ENCODE measurements at regions not wholly inside any gene's neighbourhood (a gene's known extent, or its start where the extent isn't known, plus 50 kb on each side); places are given as distances from the start of the nearest gene placed in this dataset.

DNA sequence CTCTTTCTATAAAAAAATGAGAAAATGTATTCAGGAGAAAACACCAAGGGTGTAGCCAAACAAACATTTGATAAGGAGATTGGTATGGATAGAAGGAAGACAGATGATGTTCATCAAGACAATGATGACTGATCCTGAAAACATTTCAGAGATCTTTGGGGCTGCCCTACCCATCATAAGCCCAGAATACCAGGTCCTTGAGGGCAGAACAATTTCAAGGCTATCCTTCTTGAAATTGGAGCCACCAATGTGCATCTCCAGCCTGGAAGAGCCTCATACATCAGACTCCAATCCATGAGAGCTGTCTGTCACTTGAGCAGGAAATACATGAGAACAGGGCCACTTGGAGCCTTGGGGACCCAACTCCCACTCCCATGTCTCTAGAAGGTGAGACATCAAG is 89.5 kb upstream of the ANKRD28 start:
- Histone ChIP-seq H3K4me3 (no peak overlapping the region), H3K27ac (no peak overlapping the region), H3K9me3 (peaks cover 0 to 5% (median 0%) of the 10 kb centered on the region in 4 donors), H3K36me3 (no peaks in the 10 kb centered on the region), H3K4me1 (no peaks in the 10 kb centered on the region), H3K27me3 (no peaks in the 10 kb centered on the region)
- TF ChIP-seq POLR2AphosphoS5 (IDR thresholded peaks at IDR 0.05) (no peak), POLR2A (IDR thresholded peaks at IDR 0.05) (no peak), EP300 (IDR thresholded peaks at IDR 0.05) (no peak)
- TF ChIP-seq, protein P1, sequence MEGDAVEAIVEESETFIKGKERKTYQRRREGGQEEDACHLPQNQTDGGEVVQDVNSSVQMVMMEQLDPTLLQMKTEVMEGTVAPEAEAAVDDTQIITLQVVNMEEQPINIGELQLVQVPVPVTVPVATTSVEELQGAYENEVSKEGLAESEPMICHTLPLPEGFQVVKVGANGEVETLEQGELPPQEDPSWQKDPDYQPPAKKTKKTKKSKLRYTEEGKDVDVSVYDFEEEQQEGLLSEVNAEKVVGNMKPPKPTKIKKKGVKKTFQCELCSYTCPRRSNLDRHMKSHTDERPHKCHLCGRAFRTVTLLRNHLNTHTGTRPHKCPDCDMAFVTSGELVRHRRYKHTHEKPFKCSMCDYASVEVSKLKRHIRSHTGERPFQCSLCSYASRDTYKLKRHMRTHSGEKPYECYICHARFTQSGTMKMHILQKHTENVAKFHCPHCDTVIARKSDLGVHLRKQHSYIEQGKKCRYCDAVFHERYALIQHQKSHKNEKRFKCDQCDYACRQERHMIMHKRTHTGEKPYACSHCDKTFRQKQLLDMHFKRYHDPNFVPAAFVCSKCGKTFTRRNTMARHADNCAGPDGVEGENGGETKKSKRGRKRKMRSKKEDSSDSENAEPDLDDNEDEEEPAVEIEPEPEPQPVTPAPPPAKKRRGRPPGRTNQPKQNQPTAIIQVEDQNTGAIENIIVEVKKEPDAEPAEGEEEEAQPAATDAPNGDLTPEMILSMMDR (IDR thresholded peaks at IDR 0.05), result no peak
- no peak for DNase-seq
- intact Hi-C loops (cut with DNase I), result no loop called here

DNA sequence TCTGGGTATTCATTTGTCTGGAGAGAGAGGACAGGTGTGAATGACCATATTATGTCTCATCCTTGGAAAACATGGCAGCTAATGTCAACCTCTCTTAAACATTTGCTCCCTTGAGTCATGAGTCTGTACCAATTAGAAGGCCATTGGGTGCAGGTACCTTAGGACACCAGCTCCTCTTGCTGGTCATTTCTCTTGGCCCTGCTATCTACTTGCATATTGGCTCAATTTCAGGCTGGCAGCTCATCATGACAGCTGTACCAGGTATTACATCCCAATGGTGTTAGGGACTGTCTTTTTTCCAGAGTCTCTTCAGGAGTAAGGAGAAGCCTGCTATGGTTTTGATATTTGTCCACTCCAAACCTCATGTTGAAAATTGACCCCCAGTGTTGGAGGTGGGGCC is 92.2 kb upstream of the ANKRD28 start:
- no peak overlapping the region for H3K27ac ChIP-seq
- H3K27me3 ChIP-seq, result no peaks in the 10 kb centered on the region
- H3K4me3 ChIP-seq, result no peak overlapping the region
- DNase-seq, result no peak
- intact Hi-C loops (cut with DNase I), result no loop called here
- no peak for TF ChIP-seq POLR2AphosphoS5 (IDR thresholded peaks at IDR 0.05)
- no peak for TF ChIP-seq EP300 (IDR thresholded peaks at IDR 0.05)
- no peak for TF ChIP-seq POLR2A (IDR thresholded peaks at IDR 0.05)
- TF ChIP-seq, protein P1 (IDR thresholded peaks at IDR 0.05), result no peak
- peaks cover 0 to 5% (median 0%) of the 10 kb centered on the region in 4 donors for H3K4me1 ChIP-seq
- H3K9me3 ChIP-seq, result peaks cover 0 to 5% (median 0%) of the 10 kb centered on the region in 4 donors
- H3K36me3 ChIP-seq, result no peaks in the 10 kb centered on the region

DNA sequence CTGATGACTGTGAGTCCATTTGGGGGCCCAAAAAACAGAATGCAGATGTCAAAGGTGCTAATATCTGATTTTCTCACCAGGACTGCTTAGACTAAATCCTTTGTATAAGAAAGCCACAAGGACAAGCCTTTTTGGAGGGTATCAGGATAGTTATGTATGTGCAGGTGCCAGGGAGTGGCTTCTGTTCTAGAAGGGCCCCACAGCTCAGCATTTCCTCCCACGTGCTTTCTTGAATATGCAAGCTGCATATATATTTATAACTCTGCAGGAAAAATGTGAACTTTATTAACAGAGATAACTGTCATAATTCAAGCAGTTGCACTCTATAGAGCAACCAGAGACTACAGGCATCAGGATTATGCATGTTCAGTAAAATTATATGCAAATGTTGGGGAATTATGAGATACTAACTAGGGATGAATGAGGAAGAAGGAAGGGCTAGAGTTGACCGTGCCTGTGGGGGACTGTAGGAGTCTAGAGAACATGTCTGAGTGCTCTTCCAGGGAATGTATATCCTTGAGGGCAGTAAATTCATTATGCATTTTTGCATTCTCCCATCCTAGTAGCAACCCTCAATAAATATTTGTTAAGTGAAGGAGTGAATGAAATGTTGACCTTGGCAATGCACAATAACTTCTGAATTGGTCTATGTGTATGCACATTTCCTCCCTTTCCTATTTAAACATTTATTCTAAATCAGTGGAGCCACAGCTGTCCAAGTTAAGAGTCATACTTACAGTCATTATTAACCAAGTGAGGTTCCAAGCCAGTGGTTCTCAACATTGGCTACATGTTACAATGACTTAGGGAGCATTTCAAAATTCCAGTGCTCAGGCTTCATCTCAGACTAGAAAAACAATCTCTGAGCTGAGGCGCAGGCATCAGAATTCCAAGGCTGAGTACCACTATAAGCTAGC is 94.8 kb upstream of the ANKRD28 start:
- Histone ChIP-seq H3K4me1 (peaks cover 0 to 5% (median 0%) of the 10 kb centered on the region in 4 donors), H3K27ac (no peak overlapping the region), H3K4me3 (no peak overlapping the region), H3K36me3 (no peaks in the 10 kb centered on the region), H3K9me3 (no peaks in the 10 kb centered on the region), H3K27me3 (no peaks in the 10 kb centered on the region)
- intact Hi-C loops (cut with DNase I), result no loop called here
- WGBS, 2 donors, result 56 to 72% methylated on average over 3 of the region's 3 CpGs
- no peak for DNase-seq
- TF ChIP-seq POLR2A (IDR thresholded peaks at IDR 0.05) (no peak), POLR2AphosphoS5 (IDR thresholded peaks at IDR 0.05) (no peak), EP300 (IDR thresholded peaks at IDR 0.05) (no peak)
- TF ChIP-seq, protein P1 (IDR thresholded peaks at IDR 0.05), result no peak

DNA sequence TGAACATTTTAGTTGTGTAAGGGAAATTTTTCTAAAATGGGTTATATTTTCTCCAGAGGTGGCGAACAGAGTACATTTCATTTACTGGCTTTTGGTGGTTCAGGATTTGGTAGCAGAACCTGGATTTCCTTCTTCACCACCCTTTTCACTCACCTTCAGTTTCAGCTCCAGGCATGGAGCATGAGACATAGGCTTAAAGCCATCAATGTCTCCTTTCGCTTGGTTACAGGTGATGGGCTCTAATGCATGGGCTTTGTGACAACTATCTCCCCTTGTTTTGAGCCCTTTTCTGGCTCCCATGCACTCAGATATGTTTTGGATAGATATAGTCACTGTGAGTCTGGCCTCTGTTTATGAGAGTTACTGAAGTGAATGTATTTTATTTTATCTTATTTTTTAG is 96.6 kb upstream of the ANKRD28 start:
- H3K9me3 ChIP-seq, result no peaks in the 10 kb centered on the region
- 94 to 96% methylated on average over 2 of the region's 2 CpGs for WGBS, 2 donors
- no peak overlapping the region for H3K4me3 ChIP-seq
- H3K4me1 ChIP-seq, result peaks cover 0 to 5% (median 0%) of the 10 kb centered on the region in 4 donors
- H3K27me3 ChIP-seq, result no peaks in the 10 kb centered on the region
- peak overlapping the region in 1 of 4 donors; percentile 73 for H3K27ac ChIP-seq
- no peak for DNase-seq
- TF ChIP-seq POLR2A (IDR thresholded peaks at IDR 0.05) (no peak), POLR2AphosphoS5 (IDR thresholded peaks at IDR 0.05) (no peak), EP300 (IDR thresholded peaks at IDR 0.05) (no peak)
- TF ChIP-seq, protein P1 (IDR thresholded peaks at IDR 0.05), result no peak
- intact Hi-C loops (cut with DNase I), result no loop called here
- no peaks in the 10 kb centered on the region for H3K36me3 ChIP-seq
